HG03280 (cell line): ENCODE measurements at regions not wholly inside any gene's neighbourhood (a gene's known extent, or its start where the extent isn't known, plus 50 kb on each side); places are given as distances from the start of the nearest gene placed in this dataset.

Experiments used
- ATAC-seq: cut with Tn5 transposase; IDR thresholded peaks from one replicate; pipeline ENCODE4 v1.9.1; 2021; ENCODE audit warnings: mild to moderate bottlenecking, moderate library complexity; ENCODE audit not compliant: unreplicated experiment

GRCh38 chr17:79478841-79479240 lies 132.0 kb downstream of the RBFOX3 start:
- no peak for ATAC-seq

- ATAC-seq = no peak
These were observed 132.8 kb downstream of the RBFOX3 start for GRCh38 chr17:79478051-79478461.

GRCh38 chr17:79476074-79476652 lies 134.7 kb downstream of the RBFOX3 start:
- ATAC-seq = no peak

- ATAC-seq = no peak
These were observed 136.9 kb downstream of the RBFOX3 start for GRCh38 chr17:79473876-79474440.

- ATAC-seq = no peak
These were observed 137.6 kb downstream of the RBFOX3 start for GRCh38 chr17:79473111-79473875.

GRCh38 chr17:79470754-79471153 lies 140.1 kb downstream of the RBFOX3 start:
- ATAC-seq = no peak

GRCh38 chr17:79469646-79470045 lies 141.2 kb downstream of the RBFOX3 start:
- no peak for ATAC-seq

GRCh38 chr17:79468183-79468944 lies 142.5 kb downstream of the RBFOX3 start:
- no peak for ATAC-seq

- no peak for ATAC-seq
These were observed 144.1 kb downstream of the RBFOX3 start for GRCh38 chr17:79466562-79467350.

- ATAC-seq = no peak
These were observed 145.2 kb downstream of the RBFOX3 start for GRCh38 chr17:79465681-79466025.

- ATAC-seq = no peak
These were observed 145.7 kb downstream of the RBFOX3 start for GRCh38 chr17:79465011-79465680.

- no peak for ATAC-seq
These were observed 146.4 kb downstream of the RBFOX3 start for GRCh38 chr17:79464318-79465010.

- ATAC-seq = no peak
These were observed 147.2 kb downstream of the RBFOX3 start for GRCh38 chr17:79463421-79464317.

- no peak for ATAC-seq
These were observed 149.8 kb downstream of the RBFOX3 start for GRCh38 chr17:79461041-79461440.

GRCh38 chr17:79459846-79460245 lies 151.0 kb downstream of the RBFOX3 start:
- ATAC-seq = no peak

GRCh38 chr17:79459003-79459655 lies 151.7 kb downstream of the RBFOX3 start:
- ATAC-seq = no peak

- ATAC-seq = no peak
These were observed 152.5 kb downstream of the RBFOX3 start for GRCh38 chr17:79458356-79458755.

GRCh38 chr17:79457889-79458288 lies 153.0 kb downstream of the RBFOX3 start:
- no peak for ATAC-seq
